Stimulated activated memory B cell treated with anti-CD40 and anti-IgM and Interleukin-4, amounts not matched to agents 10 μg/mL and 1 μg/mL and 100 μg/mL, for 72 hours (primary cell): ENCODE measurements at regions not wholly inside any gene's neighbourhood (a gene's known extent, or its start where the extent isn't known, plus 50 kb on each side); places are given as distances from the start of the nearest gene placed in this dataset.

ENCODE experiments used
- ATAC-seq: fragments of 150-1000 bp; cut with Tn5 transposase; 2 replicates; pipeline ENCODE4 v1.10.0; 2021
- H3K27ac Mint-ChIP-seq: one replicate; pipeline ENCODE4 v1.8.0; 2022; ENCODE audit warnings: mild to moderate bottlenecking, mixed read lengths
- H3K27me3 Mint-ChIP-seq: one replicate; pipeline ENCODE4 v1.8.0; 2022; ENCODE audit warnings: mixed read lengths
- H3K36me3 Mint-ChIP-seq: one replicate; pipeline ENCODE4 v1.8.0; 2022; ENCODE audit warnings: mixed read lengths
- H3K4me1 Mint-ChIP-seq: one replicate; pipeline ENCODE4 v1.8.0; 2022; ENCODE audit warnings: mixed read lengths
- H3K4me3 Mint-ChIP-seq: one replicate; pipeline ENCODE4 v1.8.0; 2022; ENCODE audit warnings: mild to moderate bottlenecking, moderate library complexity, mixed read lengths
- H3K9me3 Mint-ChIP-seq: one replicate; pipeline ENCODE4 v1.8.0; 2022; ENCODE audit warnings: mixed read lengths

DNA sequence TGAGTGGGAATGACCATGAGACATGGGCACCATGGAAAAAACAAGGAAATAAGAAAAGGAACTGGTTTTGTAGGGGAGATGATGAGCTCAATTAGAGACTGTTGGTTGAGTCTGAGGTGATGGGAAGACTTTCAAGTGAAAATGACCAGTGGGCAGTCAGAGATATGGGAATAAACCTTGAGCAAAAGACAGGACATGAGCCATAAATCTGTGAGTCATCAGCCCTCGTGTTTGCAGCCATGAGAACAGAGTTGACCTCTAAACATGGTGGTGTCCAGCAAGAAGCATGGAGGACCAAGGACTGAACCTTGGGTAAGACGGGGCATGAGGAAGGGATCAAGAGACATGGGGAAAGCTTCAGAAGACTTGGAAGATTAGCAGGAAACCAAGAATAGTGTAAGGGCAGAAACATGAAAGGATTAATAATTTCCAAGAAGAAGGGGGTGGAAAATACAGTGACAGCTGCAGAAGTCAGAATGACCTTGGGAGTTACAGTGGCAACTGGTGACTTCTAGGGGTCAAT, 280.6 kb upstream of the PRDM1 start:
- ATAC-seq = no peak
- Mint-ChIP-seq H3K36me3 (no peaks in the 10 kb centered on the region), H3K4me3 (no peak overlapping the region)

DNA sequence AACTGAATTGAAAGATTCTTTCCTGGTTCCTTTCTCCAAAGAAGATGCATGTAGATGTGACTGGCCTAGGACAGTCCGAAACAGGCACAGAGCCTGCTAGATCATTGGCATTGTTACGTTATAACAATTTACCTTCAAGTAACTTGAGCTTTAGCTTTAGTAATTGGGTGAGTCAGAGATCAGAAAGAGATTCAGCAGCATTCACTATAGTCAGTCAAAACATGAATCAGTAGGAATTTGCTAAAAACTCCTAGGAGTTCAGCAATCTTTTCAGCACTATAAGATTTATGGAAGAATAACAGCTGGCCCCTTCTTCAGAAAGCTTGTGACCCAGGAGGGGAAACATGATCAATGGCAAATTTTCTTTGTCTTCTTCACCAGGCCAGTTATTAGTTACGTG, 281.7 kb upstream of the PRDM1 start:
- H3K9me3 Mint-ChIP-seq = no peaks in the 10 kb centered on the region
- H3K4me3 Mint-ChIP-seq = no peak overlapping the region
- no peaks in the 10 kb centered on the region for H3K27me3 Mint-ChIP-seq
- no peaks in the 10 kb centered on the region for H3K4me1 Mint-ChIP-seq
- no peak for ATAC-seq
- H3K27ac Mint-ChIP-seq = no peak overlapping the region
- H3K36me3 Mint-ChIP-seq = no peaks in the 10 kb centered on the region

More for the DNA sequence above, 280.6 kb upstream of the PRDM1 start:
- Mint-ChIP-seq H3K9me3 (no peaks in the 10 kb centered on the region), H3K27ac (no peak overlapping the region), H3K27me3 (peaks cover 5% of the 10 kb centered on the region), H3K4me1 (peaks cover 4% of the 10 kb centered on the region)

DNA sequence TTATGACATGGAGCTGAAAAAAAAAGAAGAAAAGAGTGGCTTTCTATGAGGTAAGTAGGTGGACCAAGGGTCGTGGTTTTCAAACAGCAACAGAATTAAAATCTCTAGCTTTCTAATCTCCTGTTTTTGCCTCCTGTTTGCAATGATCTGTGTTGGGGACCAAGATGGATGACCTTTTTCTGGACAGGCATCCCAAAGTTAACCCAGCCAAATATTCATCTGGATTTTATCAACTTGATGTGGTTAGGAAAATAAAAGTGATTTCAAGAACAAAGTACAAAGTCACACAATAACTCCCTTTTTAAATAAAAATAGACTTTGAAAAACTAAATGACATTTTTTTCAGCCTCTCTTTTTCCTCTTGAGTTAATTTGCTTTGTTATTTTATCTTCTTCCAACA, 282.1 kb upstream of the PRDM1 start:
- no peaks in the 10 kb centered on the region for H3K4me1 Mint-ChIP-seq
- H3K36me3 Mint-ChIP-seq = no peaks in the 10 kb centered on the region
- H3K9me3 Mint-ChIP-seq = no peaks in the 10 kb centered on the region
- no peak overlapping the region for H3K4me3 Mint-ChIP-seq
- ATAC-seq = no peak
- no peak overlapping the region for H3K27ac Mint-ChIP-seq
- no peaks in the 10 kb centered on the region for H3K27me3 Mint-ChIP-seq

DNA sequence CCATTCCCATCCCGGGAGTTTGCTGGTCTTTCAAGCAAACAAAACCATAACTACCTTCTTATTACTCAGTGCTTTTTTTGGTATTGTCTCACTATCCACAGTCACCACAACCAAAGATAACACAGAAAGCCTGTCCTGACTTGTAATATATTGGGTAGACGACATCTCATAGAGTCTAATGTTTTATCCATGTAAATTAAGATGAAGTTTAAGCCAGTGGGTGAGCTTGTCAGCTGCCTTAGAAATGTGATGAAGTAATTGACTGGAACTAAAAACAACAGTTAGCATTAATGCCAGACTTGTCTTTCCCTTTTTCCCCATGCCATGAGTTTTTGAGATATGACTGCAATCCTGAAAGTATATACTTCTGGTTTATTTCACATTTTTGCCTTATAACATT, 282.7 kb upstream of the PRDM1 start:
- ATAC-seq = no peak
- H3K4me1 Mint-ChIP-seq = no peaks in the 10 kb centered on the region
- H3K27me3 Mint-ChIP-seq = no peaks in the 10 kb centered on the region
- no peaks in the 10 kb centered on the region for H3K36me3 Mint-ChIP-seq
- no peak overlapping the region for H3K27ac Mint-ChIP-seq
- no peak overlapping the region for H3K4me3 Mint-ChIP-seq
- H3K9me3 Mint-ChIP-seq = no peaks in the 10 kb centered on the region

DNA sequence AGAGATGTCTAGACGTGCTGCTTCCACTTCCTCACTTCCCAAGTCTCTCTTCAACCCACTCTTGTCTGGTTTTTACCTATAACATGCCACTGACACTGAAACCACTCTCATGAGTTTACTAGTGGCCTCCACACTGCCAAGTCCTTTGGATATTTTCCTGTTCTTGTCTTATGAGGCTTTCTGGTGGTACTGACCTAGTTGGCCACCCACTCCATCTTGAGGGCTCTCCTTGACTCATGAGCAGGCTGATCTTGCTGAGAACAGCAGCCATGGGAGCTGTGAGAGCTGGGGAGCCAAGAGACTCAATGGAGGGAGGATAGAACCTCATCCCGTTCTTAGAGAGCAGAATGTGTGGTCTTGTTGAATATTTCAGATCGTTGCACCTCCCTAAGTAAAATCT, 283.4 kb upstream of the PRDM1 start:
- H3K4me3 Mint-ChIP-seq = no peak overlapping the region
- no peaks in the 10 kb centered on the region for H3K27me3 Mint-ChIP-seq
- H3K4me1 Mint-ChIP-seq = no peaks in the 10 kb centered on the region
- no peak overlapping the region for H3K27ac Mint-ChIP-seq
- H3K9me3 Mint-ChIP-seq = no peaks in the 10 kb centered on the region
- H3K36me3 Mint-ChIP-seq = no peaks in the 10 kb centered on the region
- ATAC-seq = no peak

DNA sequence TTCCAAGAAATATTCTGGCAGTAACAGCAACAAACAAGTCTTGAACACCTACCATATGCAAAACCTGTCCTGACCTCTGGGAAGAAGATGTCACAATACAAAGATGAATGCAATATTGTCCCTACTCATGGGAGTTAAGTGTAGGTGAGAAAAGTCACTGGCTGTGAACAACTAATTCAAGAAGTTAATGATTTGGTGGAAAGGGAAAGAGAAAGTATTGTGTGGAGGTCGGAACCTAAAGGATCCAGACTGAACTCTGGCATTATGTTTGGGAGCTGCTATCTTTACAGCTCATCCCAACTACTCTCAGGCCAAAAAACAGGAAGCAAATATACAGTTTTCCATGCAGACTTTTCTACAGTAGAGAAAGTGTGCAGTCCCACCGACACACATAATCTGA, 285.3 kb upstream of the PRDM1 start:
- no peaks in the 10 kb centered on the region for H3K4me1 Mint-ChIP-seq
- no peaks in the 10 kb centered on the region for H3K36me3 Mint-ChIP-seq
- H3K27ac Mint-ChIP-seq = no peak overlapping the region
- H3K4me3 Mint-ChIP-seq = no peak overlapping the region
- no peaks in the 10 kb centered on the region for H3K27me3 Mint-ChIP-seq
- ATAC-seq = no peak
- H3K9me3 Mint-ChIP-seq = no peaks in the 10 kb centered on the region

DNA sequence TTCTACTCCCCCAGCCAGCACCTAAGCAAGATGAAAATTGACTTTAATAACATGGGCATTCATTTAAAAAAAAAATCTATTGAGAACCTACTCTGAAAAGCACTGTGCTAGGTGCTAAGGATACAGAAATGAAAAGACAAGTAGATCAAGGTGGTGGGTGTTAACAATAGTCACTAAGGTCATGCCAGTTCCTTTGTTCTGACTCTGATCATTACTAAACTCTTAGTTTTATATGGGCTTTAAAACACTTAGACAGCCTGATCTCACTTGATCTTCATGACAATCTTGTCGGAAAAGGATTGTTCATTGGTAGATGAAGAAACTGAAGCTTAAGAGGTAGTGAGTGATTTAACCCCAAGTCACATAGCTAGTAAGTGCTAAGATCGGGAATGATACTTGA, 285.7 kb upstream of the PRDM1 start:
- Mint-ChIP-seq H3K9me3 (no peaks in the 10 kb centered on the region), H3K27me3 (no peaks in the 10 kb centered on the region), H3K4me1 (no peaks in the 10 kb centered on the region), H3K27ac (no peak overlapping the region), H3K4me3 (no peak overlapping the region), H3K36me3 (no peaks in the 10 kb centered on the region)
- no peak for ATAC-seq

DNA sequence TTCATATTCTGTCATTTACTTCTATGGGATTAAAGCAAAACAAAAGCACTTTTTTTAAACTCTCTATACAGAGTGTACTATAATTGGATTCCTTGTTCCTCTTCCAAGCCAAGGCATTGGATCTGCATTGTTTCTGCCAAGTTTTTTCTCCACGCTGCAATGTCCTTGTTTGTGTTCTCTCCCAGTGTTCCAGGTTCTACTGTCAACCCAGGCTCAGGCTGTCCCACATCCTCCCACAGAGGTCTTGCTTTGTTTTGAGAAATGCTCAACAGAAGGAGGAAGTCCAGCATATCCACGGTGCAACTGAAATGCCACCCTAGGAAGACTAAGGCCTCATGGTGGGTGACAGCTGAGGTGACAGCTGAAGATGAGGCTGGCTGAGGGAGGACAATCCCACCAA, 287.1 kb upstream of the PRDM1 start:
- Mint-ChIP-seq H3K4me3 (no peak overlapping the region), H3K27me3 (no peaks in the 10 kb centered on the region), H3K9me3 (no peaks in the 10 kb centered on the region), H3K27ac (no peak overlapping the region), H3K36me3 (no peaks in the 10 kb centered on the region), H3K4me1 (peaks cover 9% of the 10 kb centered on the region)
- ATAC-seq = no peak

DNA sequence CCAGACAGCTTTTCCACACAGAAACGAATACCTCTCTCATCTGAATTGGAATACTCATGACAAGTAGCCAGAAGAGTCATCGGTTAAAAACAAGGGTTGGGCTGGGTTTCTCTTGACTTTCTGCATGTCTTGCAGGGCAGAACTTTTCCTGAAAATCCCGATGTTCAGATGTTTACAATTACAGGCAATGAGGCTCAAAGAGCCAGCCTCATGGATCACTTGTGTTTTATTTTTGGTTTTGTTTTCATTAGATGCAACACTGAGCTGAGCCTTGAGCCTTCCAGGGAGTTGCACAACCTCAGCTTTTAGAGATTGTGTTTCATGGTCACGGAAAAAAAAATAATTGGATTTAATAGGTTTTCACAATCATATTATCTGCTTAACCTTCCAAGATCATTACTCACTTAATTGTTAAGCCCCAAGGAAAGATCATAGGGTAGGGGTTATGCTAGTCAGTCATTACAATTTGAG, 288.1 kb upstream of the PRDM1 start:
- H3K27ac Mint-ChIP-seq = no peak overlapping the region
- H3K4me1 Mint-ChIP-seq = peaks cover 16% of the 10 kb centered on the region
- H3K4me3 Mint-ChIP-seq = no peak overlapping the region
- H3K27me3 Mint-ChIP-seq = no peaks in the 10 kb centered on the region
- H3K36me3 Mint-ChIP-seq = no peaks in the 10 kb centered on the region
- ATAC-seq = no peak
- H3K9me3 Mint-ChIP-seq = no peaks in the 10 kb centered on the region

DNA sequence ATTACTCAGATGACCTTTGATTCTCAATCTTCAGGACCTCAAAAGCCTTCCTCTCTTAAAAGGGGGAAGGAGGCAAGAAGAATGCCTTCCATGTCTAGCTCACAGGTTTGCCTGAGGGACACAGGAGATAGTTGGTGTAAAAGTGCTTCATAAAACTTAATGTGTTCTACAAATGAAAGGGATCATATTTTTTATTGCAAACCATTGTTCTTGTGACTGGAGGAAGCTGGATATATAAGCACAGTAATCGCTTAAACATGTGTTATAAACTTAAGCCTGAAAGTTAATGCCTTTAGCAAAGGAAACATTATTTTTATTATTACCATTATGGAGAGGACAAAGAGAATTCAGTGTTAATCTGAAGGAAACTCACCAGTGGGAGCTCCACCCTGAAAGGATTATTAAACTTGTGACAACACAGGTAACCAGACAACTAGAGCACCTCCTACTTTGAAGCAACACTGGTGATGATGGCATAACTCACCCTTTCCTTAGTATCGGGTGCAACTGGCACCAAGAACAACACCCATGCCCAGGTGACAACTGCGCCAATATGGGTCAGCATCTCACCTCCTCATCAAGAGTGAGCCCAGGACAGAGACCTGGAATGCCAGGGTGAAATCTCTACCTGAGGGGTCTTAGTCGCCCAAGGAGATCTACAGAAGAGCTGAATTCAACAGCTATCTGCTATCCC, 288.7 kb upstream of the PRDM1 start:
- Mint-ChIP-seq H3K27ac (no peak overlapping the region), H3K27me3 (no peaks in the 10 kb centered on the region), H3K9me3 (no peaks in the 10 kb centered on the region), H3K36me3 (no peaks in the 10 kb centered on the region), H3K4me1 (peaks cover 21% of the 10 kb centered on the region), H3K4me3 (no peak overlapping the region)
- no peak for ATAC-seq

DNA sequence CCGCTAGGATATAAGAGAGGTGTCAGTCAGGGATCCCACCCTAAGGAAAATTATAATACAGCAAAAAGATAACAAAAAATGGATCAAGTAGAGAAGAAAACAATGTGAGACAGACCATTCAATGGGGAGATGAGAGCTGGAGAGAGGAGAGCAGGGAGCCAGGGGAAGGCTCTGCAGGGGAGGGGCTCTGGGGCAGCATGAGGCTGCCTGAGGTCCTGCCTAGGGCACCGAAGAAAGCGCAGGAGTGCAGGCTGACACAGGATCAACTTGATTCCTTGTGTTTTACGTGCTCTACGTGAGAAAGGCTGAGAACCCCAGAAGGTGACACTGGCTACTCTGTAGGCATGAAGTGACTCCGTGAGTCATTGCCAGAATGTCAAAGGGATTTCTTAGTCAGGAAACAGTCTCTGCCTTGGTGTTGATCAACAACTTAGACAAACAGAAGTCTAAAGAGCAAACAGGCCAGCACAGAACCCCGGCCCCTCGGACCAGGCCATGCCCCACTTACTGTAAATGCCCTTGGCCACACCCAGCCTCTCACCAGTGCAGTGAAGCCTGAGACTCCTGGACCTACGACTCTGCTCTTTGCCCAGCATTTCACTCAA, 290.1 kb upstream of the PRDM1 start:
- H3K27ac Mint-ChIP-seq = no peak overlapping the region
- H3K9me3 Mint-ChIP-seq = no peaks in the 10 kb centered on the region
- H3K4me3 Mint-ChIP-seq = no peak overlapping the region
- H3K36me3 Mint-ChIP-seq = no peaks in the 10 kb centered on the region
- ATAC-seq = no peak
- no peaks in the 10 kb centered on the region for H3K27me3 Mint-ChIP-seq
- peaks cover 33% of the 10 kb centered on the region for H3K4me1 Mint-ChIP-seq

DNA sequence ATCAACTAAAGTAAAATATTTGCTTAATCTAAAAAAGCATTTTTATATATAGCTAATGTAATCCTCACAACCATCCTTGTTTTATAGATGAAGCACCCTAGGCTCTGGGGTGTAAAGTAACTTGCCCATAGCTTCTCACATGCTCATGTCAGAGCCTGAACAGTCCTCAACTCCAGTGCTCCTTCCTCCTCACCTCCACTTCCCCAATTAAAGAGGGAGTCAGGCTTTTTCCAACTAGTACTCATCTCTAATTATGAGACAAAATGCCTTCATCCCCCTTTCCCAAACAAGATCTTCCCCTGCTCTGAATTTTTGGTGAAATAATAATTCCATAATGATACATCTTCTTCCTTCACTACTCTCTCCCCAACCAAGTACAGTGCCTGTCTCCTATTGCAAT, 290.8 kb upstream of the PRDM1 start:
- no peaks in the 10 kb centered on the region for H3K27me3 Mint-ChIP-seq
- H3K9me3 Mint-ChIP-seq = no peaks in the 10 kb centered on the region
- peaks cover 34% of the 10 kb centered on the region for H3K4me1 Mint-ChIP-seq
- no peak overlapping the region for H3K27ac Mint-ChIP-seq
- no peak overlapping the region for H3K4me3 Mint-ChIP-seq
- ATAC-seq = no peak
- H3K36me3 Mint-ChIP-seq = no peaks in the 10 kb centered on the region

DNA sequence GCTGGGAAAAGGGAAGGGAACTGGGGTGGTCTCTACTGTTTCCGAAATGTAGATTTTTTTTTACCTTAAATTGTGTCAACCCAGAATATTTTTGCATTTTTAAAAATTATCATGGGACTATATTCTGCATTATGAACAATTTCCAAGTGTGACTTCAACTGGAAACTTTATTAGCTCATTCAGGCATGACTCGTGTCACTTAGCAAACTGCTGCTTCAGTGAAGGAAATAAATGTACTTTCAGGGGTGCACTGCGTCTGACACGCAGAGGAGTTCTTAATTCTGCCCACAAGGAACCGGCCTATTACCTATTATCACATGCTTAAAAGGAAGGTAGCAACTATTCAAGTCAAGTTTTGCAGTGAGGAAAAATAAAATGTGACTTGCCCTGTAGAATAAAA, 291.3 kb upstream of the PRDM1 start:
- Mint-ChIP-seq H3K4me1 (peaks cover 34% of the 10 kb centered on the region), H3K27me3 (no peaks in the 10 kb centered on the region)

DNA sequence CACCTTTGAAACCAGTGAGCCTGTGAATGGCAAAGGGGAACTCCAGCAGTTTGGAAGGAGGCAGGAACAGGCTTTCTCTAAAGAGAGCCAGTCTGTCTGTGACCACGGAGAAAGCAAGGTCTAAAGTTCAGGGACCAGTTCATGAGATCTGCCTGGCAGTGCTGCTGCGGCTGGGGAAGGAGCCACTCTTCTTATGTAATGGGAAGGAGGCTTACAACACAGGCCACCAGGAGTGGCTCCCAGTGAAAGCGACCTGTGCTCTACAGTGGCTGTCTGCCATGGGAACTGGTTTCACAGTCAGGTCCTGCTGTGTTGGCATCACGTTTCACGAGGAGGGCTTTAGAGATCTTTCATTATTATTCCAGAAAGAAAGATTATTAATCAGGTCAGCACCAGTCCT, 291.9 kb upstream of the PRDM1 start:
- H3K4me3 Mint-ChIP-seq = no peak overlapping the region
- no peak overlapping the region for H3K27ac Mint-ChIP-seq
- H3K9me3 Mint-ChIP-seq = no peaks in the 10 kb centered on the region
- ATAC-seq = no peak
- peaks cover 34% of the 10 kb centered on the region for H3K4me1 Mint-ChIP-seq
- H3K27me3 Mint-ChIP-seq = no peaks in the 10 kb centered on the region
- H3K36me3 Mint-ChIP-seq = no peaks in the 10 kb centered on the region

More for the DNA sequence above, 291.3 kb upstream of the PRDM1 start:
- Mint-ChIP-seq H3K9me3 (no peaks in the 10 kb centered on the region), H3K4me3 (no peak overlapping the region), H3K36me3 (no peaks in the 10 kb centered on the region), H3K27ac (no peak overlapping the region)
- no peak for ATAC-seq

DNA sequence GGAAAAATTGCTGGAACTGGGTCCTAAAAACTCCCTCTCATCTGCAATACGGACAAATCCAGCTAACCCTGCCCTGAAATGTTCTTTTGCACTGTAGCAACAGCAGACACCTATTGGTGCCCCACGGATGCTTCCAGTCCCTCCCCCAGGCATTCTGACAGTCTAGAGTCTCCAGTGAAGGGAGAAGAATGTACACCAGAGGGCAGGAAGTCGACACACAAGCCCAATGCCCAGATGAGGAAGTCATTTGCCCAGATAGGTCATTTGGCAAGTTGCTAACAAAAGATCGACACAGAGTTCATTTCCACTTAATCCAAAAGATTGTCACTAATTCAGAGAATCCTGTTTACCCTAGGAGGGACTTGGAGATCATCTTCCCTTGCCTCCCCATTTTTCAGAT, 293.0 kb upstream of the PRDM1 start:
- H3K4me3 Mint-ChIP-seq = no peak overlapping the region
- H3K27ac Mint-ChIP-seq = peak overlapping the region; percentile 45
- peaks cover 34% of the 10 kb centered on the region for H3K4me1 Mint-ChIP-seq
- no peaks in the 10 kb centered on the region for H3K9me3 Mint-ChIP-seq
- no peaks in the 10 kb centered on the region for H3K36me3 Mint-ChIP-seq
- no peaks in the 10 kb centered on the region for H3K27me3 Mint-ChIP-seq
- peak; percentile 72 for ATAC-seq

DNA sequence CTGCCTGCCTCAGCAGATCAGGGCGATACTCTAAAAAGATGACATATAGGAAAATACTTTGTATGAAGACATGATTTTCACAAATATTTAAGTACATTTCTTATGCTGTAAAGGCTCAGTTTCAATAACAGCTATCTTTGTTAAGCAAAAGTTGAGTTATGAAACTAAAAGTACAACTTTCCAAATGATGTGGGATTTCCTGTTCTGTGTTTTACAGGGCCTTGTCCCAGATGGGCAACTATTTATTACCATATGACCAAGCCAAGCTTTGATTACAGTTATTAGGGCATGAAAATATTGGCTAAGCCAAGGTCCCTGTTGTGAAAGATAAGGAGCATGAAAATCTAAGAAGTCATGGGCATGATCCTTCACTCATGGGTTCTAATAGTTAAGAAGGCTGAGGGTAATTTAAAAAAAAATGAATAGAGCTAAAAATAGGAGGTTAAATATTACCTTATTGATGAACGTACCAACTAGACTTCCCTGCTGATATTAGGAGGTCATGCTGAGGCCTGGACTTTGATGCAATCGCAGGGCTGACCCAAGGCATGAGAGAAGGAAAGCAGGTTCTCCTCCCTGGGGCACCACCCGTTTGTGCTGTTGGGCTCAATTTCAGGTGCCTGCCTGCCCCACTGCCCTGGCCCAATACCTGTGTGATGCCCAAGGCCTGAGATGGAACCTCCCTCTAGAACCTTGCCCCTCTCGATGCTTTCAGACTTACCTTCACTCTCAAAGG, 294.4 kb upstream of the PRDM1 start:
- H3K36me3 Mint-ChIP-seq = no peaks in the 10 kb centered on the region
- H3K27me3 Mint-ChIP-seq = no peaks in the 10 kb centered on the region
- peaks cover 42% of the 10 kb centered on the region for H3K4me1 Mint-ChIP-seq
- ATAC-seq = no peak
- no peak overlapping the region for H3K4me3 Mint-ChIP-seq
- no peaks in the 10 kb centered on the region for H3K9me3 Mint-ChIP-seq
- H3K27ac Mint-ChIP-seq = peak overlapping the region; percentile 45
